SK-N-SH treated with all-trans-retinoic acid at 6 μM for 48 hours (cell line): ENCODE measurements at regions not wholly inside any gene's neighbourhood (a gene's known extent, or its start where the extent isn't known, plus 50 kb on each side); places are given as distances from the start of the nearest gene placed in this dataset.

ENCODE experiments used
- ATAC-seq: fragments of 200-7000 bp; cut with Tn5 transposase; 3 replicates; pipeline ENCODE4 v1.9.1; 2020; ENCODE audit warnings: mild to moderate bottlenecking, moderate library complexity
- ARNTL ChIP-seq: fragments of 450-650 bp; formaldehyde crosslinking; IDR thresholded peaks from 2 replicates; pipeline ENCODE4 v1.5.0; 2020; ENCODE audit warnings: low read depth, mild to moderate bottlenecking, moderate library complexity, borderline replicate concordance
- BACH2 ChIP-seq: fragments of 250-450 bp; sonication (Bioruptor Pico); IDR thresholded peaks from 2 replicates; pipeline ENCODE4 v1.9.0; 2021; ENCODE audit warnings: mild to moderate bottlenecking, borderline replicate concordance
- CREB5 ChIP-seq: fragments of 250-450 bp; sonication (Bioruptor Pico); IDR thresholded peaks from 2 replicates; pipeline ENCODE4 v1.5.1; 2020; ENCODE audit warnings: low read depth, mild to moderate bottlenecking, moderate library complexity
- CSDC2 ChIP-seq: fragments of 250-450 bp; sonication (Bioruptor Pico); IDR thresholded peaks from 2 replicates; pipeline ENCODE4 v1.5.0; 2020; ENCODE audit warnings: mild to moderate bottlenecking, moderate library complexity
- CSRNP3 ChIP-seq: fragments of 250-450 bp; sonication (Bioruptor Pico); IDR thresholded peaks from 2 replicates; pipeline ENCODE4 v1.5.1; 2021; ENCODE audit warnings: mild to moderate bottlenecking, moderate library complexity
- ESRRG ChIP-seq: fragments of 250-450 bp; sonication (Bioruptor Pico); IDR thresholded peaks from 2 replicates; pipeline ENCODE4 v1.6.1; 2021; ENCODE audit warnings: mild to moderate bottlenecking
- GLIS3 ChIP-seq: fragments of 250-450 bp; sonication (Bioruptor Pico); IDR thresholded peaks from 2 replicates; pipeline ENCODE4 v1.5.0; 2020; ENCODE audit warnings: mild to moderate bottlenecking, moderate library complexity
- ISL1 ChIP-seq: fragments of 250-450 bp; sonication (Bioruptor Pico); IDR thresholded peaks from 2 replicates; pipeline ENCODE4 v2.1.2; 2022; ENCODE audit warnings: mild to moderate bottlenecking, moderate library complexity
- OSR1 ChIP-seq: fragments of 250-450 bp; sonication (Bioruptor Pico); IDR thresholded peaks from 2 replicates; pipeline ENCODE4 v1.8.0; 2022; ENCODE audit warnings: moderate library complexity, mild to moderate bottlenecking, inconsistent platforms
- POU6F1 ChIP-seq: fragments of 250-450 bp; sonication (Bioruptor Pico); IDR thresholded peaks from 2 replicates; pipeline ENCODE4 v1.8.0; 2021; ENCODE audit warnings: low read depth, mild to moderate bottlenecking, moderate library complexity, borderline replicate concordance
- RARB ChIP-seq: fragments of 250-450 bp; sonication (Bioruptor Pico); IDR thresholded peaks from 2 replicates; pipeline ENCODE4 v1.8.0; 2021; ENCODE audit warnings: mild to moderate bottlenecking, moderate library complexity
- SNAI2 ChIP-seq: fragments of 250-450 bp; sonication (Bioruptor Pico); IDR thresholded peaks from 2 replicates; pipeline ENCODE4 v1.5.0; 2020; ENCODE audit warnings: mild to moderate bottlenecking, moderate library complexity
- TCF4 ChIP-seq: fragments of 250-450 bp; sonication (Bioruptor Pico); IDR thresholded peaks from 2 replicates; pipeline ENCODE4 v1.8.0; 2021; ENCODE audit warnings: mild to moderate bottlenecking, moderate library complexity, borderline replicate concordance
- TOX ChIP-seq: fragments of 250-450 bp; sonication (Bioruptor Pico); IDR thresholded peaks from 2 replicates; pipeline ENCODE4 v1.8.0; 2021; ENCODE audit warnings: mild to moderate bottlenecking, moderate library complexity, borderline replicate concordance
- ZC3H10 ChIP-seq: fragments of 250-450 bp; sonication (Bioruptor Pico); IDR thresholded peaks from 2 replicates; pipeline ENCODE4 v1.5.1; 2021; ENCODE audit warnings: mild to moderate bottlenecking, moderate library complexity
- ZFP3 ChIP-seq: fragments of 250-450 bp; sonication (Bioruptor Pico); IDR thresholded peaks from 2 replicates; pipeline ENCODE4 v1.5.0; 2020; ENCODE audit warnings: mild to moderate bottlenecking, moderate library complexity
- ZFP30 ChIP-seq: fragments of 450-650 bp; formaldehyde crosslinking; IDR thresholded peaks from 2 replicates; pipeline ENCODE4 v1.5.0; 2022; ENCODE audit warnings: mild to moderate bottlenecking, moderate library complexity
- ZNF565 ChIP-seq: fragments of 450-650 bp; formaldehyde crosslinking; conservative IDR thresholded peaks from 2 replicates; pipeline ENCODE4 v1.5.0; 2020; ENCODE audit warnings: low read depth, mild to moderate bottlenecking, moderate library complexity
- ZNF70 ChIP-seq: fragments of 450-650 bp; formaldehyde crosslinking; IDR thresholded peaks from 2 replicates; pipeline ENCODE4 v1.5.0; 2020; ENCODE audit warnings: mild to moderate bottlenecking, moderate library complexity
- ZNF8 ChIP-seq: fragments of 450-650 bp; formaldehyde crosslinking; IDR thresholded peaks from 2 replicates; pipeline ENCODE4 v1.5.0; 2020; ENCODE audit warnings: mild to moderate bottlenecking, moderate library complexity
- TF ChIP-seq, protein P1 (sequence below): fragments of 250-450 bp; sonication (Bioruptor Pico); IDR thresholded peaks from 2 replicates; pipeline ENCODE4 v1.8.0; 2020; ENCODE audit warnings: mild to moderate bottlenecking, moderate library complexity, borderline replicate concordance

GRCh38 chr13:84954636-84955035 is 844.6 kb downstream of the SLITRK6 start:
- no peak for ATAC-seq
- no peak for TF ChIP-seq OSR1 (CRISPR knock-in tag)
- TF ChIP-seq ZNF70 (CRISPR knock-in tag), result no peak
- no peak for TF ChIP-seq CSDC2 (CRISPR knock-in tag)
- TF ChIP-seq ISL1, result no peak
- no peak for TF ChIP-seq ZFP3 (CRISPR knock-in tag)
- no peak for TF ChIP-seq ARNTL
- TF ChIP-seq RARB (CRISPR knock-in tag), result no peak
- no peak for TF ChIP-seq CREB5 (CRISPR knock-in tag)
- no peak for TF ChIP-seq ESRRG (CRISPR knock-in tag)
- no peak for TF ChIP-seq ZNF8 (CRISPR knock-in tag)
- no peak for TF ChIP-seq TCF4 (CRISPR knock-in tag)
- TF ChIP-seq SNAI2, result no peak
- no peak for TF ChIP-seq BACH2 (CRISPR knock-in tag)
- TF ChIP-seq CSRNP3 (CRISPR knock-in tag), result no peak
- TF ChIP-seq TOX (CRISPR knock-in tag), result no peak
- TF ChIP-seq POU6F1 (CRISPR knock-in tag), result no peak
- TF ChIP-seq ZFP30, result no peak
- no peak for TF ChIP-seq GLIS3
- TF ChIP-seq ZNF565 (CRISPR knock-in tag), result no peak

DNA sequence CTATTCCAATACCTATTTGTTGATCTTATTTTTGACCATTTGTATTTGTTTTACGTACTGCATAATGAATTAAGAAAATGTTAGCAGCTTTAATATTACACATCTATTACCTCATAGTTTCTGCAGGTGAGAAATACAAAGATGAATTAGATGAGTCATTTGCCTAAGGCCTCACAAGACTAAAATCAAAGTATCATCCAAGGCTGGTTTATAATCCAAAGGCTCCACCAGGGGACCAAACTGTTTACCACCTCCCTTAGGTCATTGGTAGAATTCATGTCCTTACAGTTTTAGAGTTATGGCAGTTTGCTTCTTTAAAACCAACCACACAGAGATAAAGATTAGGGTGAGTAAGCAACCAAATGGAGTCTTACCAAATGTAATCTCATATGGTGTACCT is 848.1 kb downstream of the SLITRK6 start:
- TF ChIP-seq GLIS3 (no peak), ZC3H10 (CRISPR knock-in tag) (no peak)
- TF ChIP-seq, all 23 proteins: peak for 0
- ATAC-seq, result no peak

GRCh38 chr13:84946192-84946591 is 853.0 kb downstream of the SLITRK6 start:
- TF ChIP-seq ZFP3 (CRISPR knock-in tag) (no peak), CSRNP3 (CRISPR knock-in tag) (no peak), ISL1 (peak; percentile 95), TCF4 (CRISPR knock-in tag) (no peak), CREB5 (CRISPR knock-in tag) (peak; percentile 75; the same call in 1 of the 2 replicates), RARB (CRISPR knock-in tag) (no peak), CSDC2 (CRISPR knock-in tag) (no peak), ZC3H10 (CRISPR knock-in tag) (no peak), ZNF8 (CRISPR knock-in tag) (no peak), TOX (CRISPR knock-in tag) (no peak), OSR1 (CRISPR knock-in tag) (no peak)
- TF ChIP-seq, protein P1, sequence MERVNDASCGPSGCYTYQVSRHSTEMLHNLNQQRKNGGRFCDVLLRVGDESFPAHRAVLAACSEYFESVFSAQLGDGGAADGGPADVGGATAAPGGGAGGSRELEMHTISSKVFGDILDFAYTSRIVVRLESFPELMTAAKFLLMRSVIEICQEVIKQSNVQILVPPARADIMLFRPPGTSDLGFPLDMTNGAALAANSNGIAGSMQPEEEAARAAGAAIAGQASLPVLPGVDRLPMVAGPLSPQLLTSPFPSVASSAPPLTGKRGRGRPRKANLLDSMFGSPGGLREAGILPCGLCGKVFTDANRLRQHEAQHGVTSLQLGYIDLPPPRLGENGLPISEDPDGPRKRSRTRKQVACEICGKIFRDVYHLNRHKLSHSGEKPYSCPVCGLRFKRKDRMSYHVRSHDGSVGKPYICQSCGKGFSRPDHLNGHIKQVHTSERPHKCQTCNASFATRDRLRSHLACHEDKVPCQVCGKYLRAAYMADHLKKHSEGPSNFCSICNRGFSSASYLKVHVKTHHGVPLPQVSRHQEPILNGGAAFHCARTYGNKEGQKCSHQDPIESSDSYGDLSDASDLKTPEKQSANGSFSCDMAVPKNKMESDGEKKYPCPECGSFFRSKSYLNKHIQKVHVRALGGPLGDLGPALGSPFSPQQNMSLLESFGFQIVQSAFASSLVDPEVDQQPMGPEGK (CRISPR knock-in tag), result peak; percentile 49; the same call in 1 of the 2 replicates
- ATAC-seq, result peak; percentile 52; the same call in 2 of the 3 replicates
